ENCODE measurements at regions not wholly inside any gene's neighbourhood (a gene's known extent, or its start where the extent isn't known, plus 50 kb on each side); places are given as distances from the start of the nearest gene placed in this dataset.

DNA sequence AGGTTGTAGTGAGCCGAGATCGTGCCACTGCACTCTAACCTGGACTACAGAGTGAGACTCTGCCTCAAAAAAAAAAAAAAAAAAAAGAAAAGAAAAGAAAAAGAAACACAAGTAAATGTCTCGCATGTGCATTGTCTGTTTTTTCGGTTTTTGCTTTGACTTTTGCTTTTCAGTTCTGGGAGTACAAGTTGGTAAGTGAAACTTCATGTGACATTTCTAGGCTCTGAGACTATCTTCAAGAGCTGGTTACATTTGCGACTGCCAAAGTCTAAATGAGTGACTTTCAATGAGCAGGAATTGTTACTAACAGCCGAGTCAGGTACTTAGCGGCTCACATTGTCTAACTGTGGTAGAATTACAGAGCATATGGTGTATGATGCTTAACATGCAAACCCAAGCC is 107.0 kb upstream of the CELF2 start:
- H3K4me3 ChIP-seq (ENCODE audit: control insufficient read depth in 2 of 3, extremely low read depth in 1 of 3, insufficient read depth in 2 of 3, low read depth in 1 of 3, low read length in 3 of 3) = peak overlapping the region in 1 of 3 experiments; percentile 61
- H3K9me3 ChIP-seq (ENCODE audit: control insufficient read depth, low read depth, low read length) = no peaks in the 10 kb centered on the region
- peak overlapping the region; percentile 93 for H2AFZ ChIP-seq (ENCODE audit: control insufficient read depth, low read length)
- no peak for DNase-seq (ENCODE audit: low read depth, low spot score)
- peak overlapping the region; percentile 79 for H3K27ac ChIP-seq (ENCODE audit: control insufficient read depth, insufficient read depth, low read length)
- dilution Hi-C loops (cut with MboI; ENCODE audit: extremely low pct_ligation_motif_present, low sequenced_read_pairs) = no loop called here
- H3K27me3 ChIP-seq (ENCODE audit: control insufficient read depth, extremely low read depth, insufficient read depth, low read length) = no peaks in the 10 kb centered on the region
- peaks cover 17% of the 10 kb centered on the region for H3K4me1 ChIP-seq (ENCODE audit: control insufficient read depth, extremely low read depth, insufficient read depth, low read length)
- peak overlapping the region; percentile 90 for H3K4me2 ChIP-seq (ENCODE audit: control insufficient read depth, extremely low read depth, insufficient read depth, low read depth, low read length)
- H3K9me1 ChIP-seq (ENCODE audit: control insufficient read depth, extremely low read depth, insufficient read depth, low read length) = no peaks in the 10 kb centered on the region
- FAIRE-seq = no peak
- TF ChIP-seq, protein P1, sequence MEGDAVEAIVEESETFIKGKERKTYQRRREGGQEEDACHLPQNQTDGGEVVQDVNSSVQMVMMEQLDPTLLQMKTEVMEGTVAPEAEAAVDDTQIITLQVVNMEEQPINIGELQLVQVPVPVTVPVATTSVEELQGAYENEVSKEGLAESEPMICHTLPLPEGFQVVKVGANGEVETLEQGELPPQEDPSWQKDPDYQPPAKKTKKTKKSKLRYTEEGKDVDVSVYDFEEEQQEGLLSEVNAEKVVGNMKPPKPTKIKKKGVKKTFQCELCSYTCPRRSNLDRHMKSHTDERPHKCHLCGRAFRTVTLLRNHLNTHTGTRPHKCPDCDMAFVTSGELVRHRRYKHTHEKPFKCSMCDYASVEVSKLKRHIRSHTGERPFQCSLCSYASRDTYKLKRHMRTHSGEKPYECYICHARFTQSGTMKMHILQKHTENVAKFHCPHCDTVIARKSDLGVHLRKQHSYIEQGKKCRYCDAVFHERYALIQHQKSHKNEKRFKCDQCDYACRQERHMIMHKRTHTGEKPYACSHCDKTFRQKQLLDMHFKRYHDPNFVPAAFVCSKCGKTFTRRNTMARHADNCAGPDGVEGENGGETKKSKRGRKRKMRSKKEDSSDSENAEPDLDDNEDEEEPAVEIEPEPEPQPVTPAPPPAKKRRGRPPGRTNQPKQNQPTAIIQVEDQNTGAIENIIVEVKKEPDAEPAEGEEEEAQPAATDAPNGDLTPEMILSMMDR (optimal IDR thresholded peaks at IDR 0.05 in 1 of 3, IDR thresholded peaks at IDR 0.05 in 1 of 3, conservative IDR thresholded peaks at IDR 0.05 in 1 of 3; ENCODE audit: extremely low read depth in 1 of 3, insufficient read depth in 2 of 3, low read length in 3 of 3) = no peak
- H3K79me2 ChIP-seq (ENCODE audit: control insufficient read depth, insufficient read depth, low read length) = no peaks in the 10 kb centered on the region
- no peak overlapping the region for H3K9ac ChIP-seq (ENCODE audit: control insufficient read depth, extremely low read depth, insufficient read depth, low read length)
- no peaks in the 10 kb centered on the region for H4K20me1 ChIP-seq (ENCODE audit: control insufficient read depth, extremely low read depth, insufficient read depth, low read length)
- no peaks in the 10 kb centered on the region for H3K36me3 ChIP-seq (ENCODE audit: control insufficient read depth in 2 of 2, extremely low read depth in 1 of 2, insufficient read depth in 2 of 2, low read length in 2 of 2)

DNA sequence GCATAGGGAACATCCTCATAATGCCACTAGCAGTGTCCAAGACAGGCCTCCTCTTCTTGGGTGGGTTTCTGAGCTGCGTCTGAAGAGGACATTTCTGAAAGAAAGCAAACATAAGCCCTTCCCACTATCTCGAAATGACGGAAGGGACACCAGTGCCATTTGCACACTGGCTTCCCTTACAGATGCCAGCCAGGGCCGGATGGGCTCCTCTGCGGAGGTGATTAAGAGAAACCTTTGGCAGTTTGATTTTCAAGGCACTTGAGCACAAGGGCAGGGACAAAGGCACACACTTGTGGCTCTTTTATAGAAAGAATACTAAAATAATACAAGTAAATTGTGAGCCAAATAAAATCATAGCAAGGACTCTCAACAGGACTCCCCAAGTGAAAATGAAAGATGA is 106.6 kb upstream of the CELF2 start:
- Histone ChIP-seq H3K4me2 (ENCODE audit: control insufficient read depth, extremely low read depth, insufficient read depth, low read depth, low read length) (peak overlapping the region; percentile 90), H2AFZ (ENCODE audit: control insufficient read depth, low read length) (peak overlapping the region; percentile 93), H3K4me3 (ENCODE audit: control insufficient read depth in 2 of 3, extremely low read depth in 1 of 3, insufficient read depth in 2 of 3, low read depth in 1 of 3, low read length in 3 of 3) (peak overlapping the region in 2 of 3 experiments; percentile 58 to 61), H3K9me1 (ENCODE audit: control insufficient read depth, extremely low read depth, insufficient read depth, low read length) (no peaks in the 10 kb centered on the region), H3K36me3 (ENCODE audit: control insufficient read depth in 2 of 2, extremely low read depth in 1 of 2, insufficient read depth in 2 of 2, low read length in 2 of 2) (no peaks in the 10 kb centered on the region), H3K27ac (ENCODE audit: control insufficient read depth, insufficient read depth, low read length) (peak overlapping the region; percentile 79), H4K20me1 (ENCODE audit: control insufficient read depth, extremely low read depth, insufficient read depth, low read length) (no peaks in the 10 kb centered on the region), H3K27me3 (ENCODE audit: control insufficient read depth, extremely low read depth, insufficient read depth, low read length) (no peaks in the 10 kb centered on the region), H3K9me3 (ENCODE audit: control insufficient read depth, low read depth, low read length) (no peaks in the 10 kb centered on the region), H3K79me2 (ENCODE audit: control insufficient read depth, insufficient read depth, low read length) (no peaks in the 10 kb centered on the region), H3K4me1 (ENCODE audit: control insufficient read depth, extremely low read depth, insufficient read depth, low read length) (peaks cover 17% of the 10 kb centered on the region), H3K9ac (ENCODE audit: control insufficient read depth, extremely low read depth, insufficient read depth, low read length) (peak overlapping the region; percentile 0)
- TF ChIP-seq, protein P1 (optimal IDR thresholded peaks at IDR 0.05 in 1 of 3, IDR thresholded peaks at IDR 0.05 in 1 of 3, conservative IDR thresholded peaks at IDR 0.05 in 1 of 3; ENCODE audit: extremely low read depth in 1 of 3, insufficient read depth in 2 of 3, low read length in 3 of 3) = no peak
- TF ChIP-seq EZH2 (IDR thresholded peaks at IDR 0.05; ENCODE audit: low read length) = no peak
- dilution Hi-C loops (cut with MboI; ENCODE audit: extremely low pct_ligation_motif_present, low sequenced_read_pairs) = no loop called here
- peak; percentile 36 for FAIRE-seq
- DNase-seq (ENCODE audit: low read depth, low spot score) = no peak
